Stimulated activated CD8-positive, alpha-beta memory T cell treated with anti-CD3 and anti-CD28 coated beads, Interleukin-4, amount 100 ng/mL, for 4 hours (primary cell): ENCODE measurements at regions not wholly inside any gene's neighbourhood (a gene's known extent, or its start where the extent isn't known, plus 50 kb on each side); places are given as distances from the start of the nearest gene placed in this dataset.

ENCODE experiments used
- DNase-seq, 2 donors: peaks; one replicate each; pipeline ENCODE4 v3.0.0-alpha.2; 2020; ENCODE audit warnings: low read depth in 2 of 2, low spot score in 1 of 2

- no peak for DNase-seq
Observed at GRCh38 chr4:14812101-14812500, 190.2 kb upstream of the CPEB2 start.

DNA sequence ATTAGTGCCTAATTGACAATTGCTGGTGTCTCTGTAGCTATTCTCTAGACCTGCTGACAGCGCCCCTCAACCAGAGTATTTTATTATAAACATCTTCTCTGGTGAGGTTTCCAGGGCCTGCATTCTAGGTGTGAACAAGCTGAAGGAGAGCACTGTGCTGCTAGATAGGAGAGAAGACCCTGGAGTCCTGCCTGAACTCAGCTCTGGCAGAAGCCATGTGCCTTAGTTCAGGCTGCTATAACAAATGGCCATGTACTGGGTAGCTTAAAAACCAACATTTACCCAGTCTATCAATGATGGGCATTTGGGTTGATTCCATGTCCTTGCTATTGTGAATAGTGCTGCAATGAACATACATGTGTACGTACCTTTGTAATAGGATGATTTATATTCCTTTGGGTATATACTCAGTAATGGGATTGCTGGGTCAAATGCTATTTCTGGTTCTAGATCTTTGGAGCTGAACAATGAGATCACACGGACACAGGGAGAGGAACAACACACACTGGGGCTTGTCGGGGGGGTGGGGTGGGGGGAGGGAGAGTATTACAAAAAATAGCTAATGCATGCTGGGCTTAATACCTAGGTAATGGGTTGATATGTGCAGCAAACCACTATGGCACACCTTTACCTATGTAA, 185.5 kb upstream of the CPEB2 start:
- no peak for DNase-seq

DNA sequence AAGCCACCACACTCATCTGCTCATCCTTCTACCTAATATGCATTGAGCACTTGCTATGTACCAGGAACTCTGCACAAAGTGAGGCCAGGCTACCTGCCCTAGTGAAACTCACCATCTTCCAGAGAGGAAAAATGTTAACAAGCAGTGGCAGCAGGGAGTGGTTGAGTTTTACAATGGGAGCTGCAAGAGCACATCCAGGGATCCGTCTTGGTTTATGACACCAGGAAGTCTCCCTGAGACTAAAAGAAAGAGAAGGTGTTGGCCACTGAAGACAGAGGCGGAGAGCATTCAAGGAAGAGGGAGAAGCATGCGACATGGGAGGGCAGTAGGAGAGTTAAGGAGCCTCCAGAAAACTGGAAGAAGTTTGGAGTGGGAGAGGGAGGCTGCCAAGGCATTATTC, 178.1 kb upstream of the CPEB2 start:
- DNase-seq: no peak

- DNase-seq: no peak
Observed at GRCh38 chr4:14827111-14827510, 175.2 kb upstream of the CPEB2 start.

DNA sequence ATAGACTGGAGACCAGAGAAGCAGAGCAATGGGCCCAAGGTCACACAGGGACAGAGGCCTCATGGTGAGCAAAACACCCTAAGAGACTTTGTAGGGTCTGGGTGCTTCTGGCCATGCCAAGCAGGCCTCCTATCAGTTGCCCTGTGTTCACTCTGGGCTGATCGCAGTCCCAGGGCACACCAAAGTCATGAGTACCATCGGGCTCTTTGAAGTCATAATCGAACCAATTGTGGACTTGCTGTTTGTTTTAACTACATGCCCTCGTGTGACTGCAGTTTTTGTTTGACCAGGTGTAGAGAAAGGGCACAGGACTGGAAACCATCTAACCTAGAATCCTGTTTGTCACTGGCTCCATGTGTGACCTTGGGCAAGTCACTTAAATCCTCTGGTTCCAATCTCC, 172.5 kb upstream of the CPEB2 start:
- no peak for DNase-seq

DNA sequence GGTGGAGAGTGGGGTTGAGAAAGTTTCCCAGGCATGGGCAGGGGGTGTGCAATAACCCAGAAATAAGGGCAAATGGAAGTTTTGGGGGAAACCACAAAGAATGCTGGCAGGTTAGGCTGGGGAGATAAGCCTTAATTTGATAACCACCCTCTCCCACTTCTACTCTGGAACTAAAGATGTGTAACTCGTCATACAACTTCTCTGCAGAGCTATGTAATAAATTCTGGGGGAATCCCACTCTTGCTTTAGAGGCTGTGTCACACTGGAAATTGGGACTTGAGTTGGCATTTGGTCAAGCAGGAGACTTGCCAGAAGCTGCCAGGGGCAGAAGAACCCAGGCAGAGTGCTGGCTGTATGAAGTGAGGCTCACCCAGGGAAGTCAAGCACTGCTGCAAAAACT, 170.9 kb upstream of the CPEB2 start:
- no peak for DNase-seq

DNA sequence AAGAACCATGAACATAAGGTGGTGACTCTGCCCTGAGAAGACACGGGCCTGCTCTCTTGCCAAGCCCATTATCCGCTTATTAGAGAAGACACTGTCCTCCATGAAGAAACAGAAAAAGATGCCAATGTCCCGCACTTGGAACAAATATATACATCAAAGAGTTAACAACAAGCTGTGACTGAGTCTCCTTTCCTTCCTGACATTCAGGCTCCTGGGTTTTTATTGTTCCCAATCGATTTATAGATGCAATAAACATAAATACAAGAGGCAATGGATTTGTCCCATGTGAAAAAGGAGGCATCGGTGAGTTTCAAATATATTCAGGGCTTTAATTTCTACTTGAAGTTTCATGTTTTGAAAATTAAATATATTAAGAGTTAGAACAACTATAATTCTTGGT, 169.2 kb upstream of the CPEB2 start:
- DNase-seq: no peak

- no peak for DNase-seq
Observed at GRCh38 chr4:14834382-14834781, 167.9 kb upstream of the CPEB2 start.

- no peak for DNase-seq
Observed at GRCh38 chr4:14835288-14835687, 167.0 kb upstream of the CPEB2 start.

DNA sequence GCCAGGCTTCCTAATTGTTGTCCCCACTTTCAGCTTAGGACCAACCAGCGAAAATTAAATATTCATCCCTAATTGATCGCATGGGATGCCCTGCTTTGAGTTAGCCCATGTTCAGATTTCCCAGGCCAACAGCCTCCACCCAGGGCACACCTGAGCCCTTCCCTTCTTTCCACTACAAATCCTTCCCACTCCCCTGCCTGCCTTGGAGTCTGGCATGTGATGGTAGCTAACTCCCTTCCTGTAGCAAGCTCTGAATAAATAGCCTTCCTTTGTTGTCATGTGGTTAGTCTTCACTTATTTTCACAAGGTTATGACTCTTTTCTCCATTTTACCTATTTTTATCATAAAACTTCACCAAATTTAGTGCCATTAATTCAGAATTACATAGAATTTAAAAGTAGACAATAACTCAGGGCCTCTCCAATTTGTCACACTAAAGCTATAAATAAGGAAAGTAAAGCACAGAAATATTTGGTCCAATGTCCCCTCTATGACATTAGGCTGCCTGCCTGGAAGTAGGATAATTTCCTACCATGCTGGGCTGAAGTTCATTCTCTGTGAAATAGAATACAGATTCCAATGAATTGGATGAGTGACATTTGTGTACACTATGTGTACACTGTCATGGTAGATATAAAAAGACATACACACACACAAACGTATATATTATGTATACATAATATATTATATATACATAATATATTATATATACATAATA, 166.4 kb upstream of the CPEB2 start:
- DNase-seq: no peak

GRCh38 chr4:14837860-14838259, 164.4 kb upstream of the CPEB2 start:
- DNase-seq: no peak

DNA sequence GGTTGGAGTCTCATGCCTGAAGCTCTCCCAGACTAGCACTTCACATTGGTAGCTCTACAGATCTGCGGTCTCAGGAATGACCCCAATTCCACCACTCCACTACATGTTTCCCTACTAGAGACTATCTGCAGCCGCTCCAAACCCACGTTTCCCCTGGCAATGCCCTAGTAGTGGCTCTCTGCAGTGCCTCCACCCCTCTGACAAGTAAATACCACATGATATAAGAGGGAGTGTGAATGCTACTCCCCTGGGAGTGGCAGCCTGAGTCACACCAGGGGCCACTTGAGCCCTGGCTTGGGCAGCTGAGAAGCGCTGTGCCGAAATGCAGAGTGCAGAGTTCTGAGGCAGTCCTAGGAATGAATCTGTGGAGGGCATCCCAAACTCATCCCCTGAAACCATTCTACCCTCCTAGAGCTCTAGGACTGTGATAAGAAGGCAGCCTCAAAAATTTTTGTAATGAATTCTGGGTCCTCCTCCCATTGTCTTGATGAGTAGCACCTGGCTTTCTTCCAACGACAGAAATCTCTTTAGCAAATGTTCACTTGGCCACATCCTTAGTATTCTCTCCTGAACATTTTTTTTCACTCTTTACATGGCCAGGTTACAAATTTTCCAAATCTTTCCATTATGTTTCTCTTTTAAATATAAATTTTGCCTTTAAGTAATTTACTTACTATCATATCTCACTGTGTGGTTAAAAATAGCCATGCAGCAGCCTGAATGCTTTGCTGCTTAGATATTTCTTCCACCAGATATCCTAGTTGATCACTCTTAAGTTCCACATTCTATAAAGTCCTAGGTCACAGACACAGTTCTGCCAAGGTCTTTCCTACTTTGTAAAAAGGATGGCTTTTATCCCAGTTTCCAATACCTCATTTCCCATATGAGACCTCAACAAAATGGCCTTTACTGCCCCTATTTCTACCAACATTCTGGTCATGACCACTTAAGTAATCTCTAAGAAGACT, 160.2 kb upstream of the CPEB2 start:
- DNase-seq: no peak

DNA sequence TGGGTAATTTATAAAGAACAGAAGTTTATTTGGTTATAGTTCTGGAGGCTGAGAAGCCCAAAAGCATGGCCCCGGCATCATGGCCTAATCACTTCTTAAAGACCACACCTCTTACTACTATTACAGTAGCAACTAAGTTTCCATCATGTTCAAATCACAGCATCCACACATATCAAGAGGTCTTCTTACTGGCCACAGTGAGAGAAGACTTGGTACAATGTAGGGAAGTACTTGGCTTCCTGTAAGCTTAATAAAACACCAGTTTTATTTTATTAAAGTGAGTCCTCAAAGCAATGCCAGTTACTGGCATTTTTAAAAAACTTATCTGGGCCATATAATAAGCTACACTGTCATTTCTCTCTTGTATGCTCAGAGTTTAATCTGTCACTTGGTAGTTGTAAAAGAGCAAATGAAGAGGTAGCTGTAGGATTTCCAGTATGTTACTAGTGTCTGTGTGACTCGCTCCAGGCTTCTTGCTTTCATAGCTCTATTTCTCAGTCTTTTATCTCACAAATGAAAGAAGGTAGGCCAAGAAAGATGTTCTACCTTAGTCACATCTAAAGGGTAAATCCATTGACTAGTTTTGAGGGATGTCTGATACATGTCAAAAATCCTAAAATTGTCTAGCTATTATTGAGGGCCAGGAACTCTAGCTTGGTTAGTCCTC, 159.2 kb upstream of the CPEB2 start:
- DNase-seq: no peak

DNA sequence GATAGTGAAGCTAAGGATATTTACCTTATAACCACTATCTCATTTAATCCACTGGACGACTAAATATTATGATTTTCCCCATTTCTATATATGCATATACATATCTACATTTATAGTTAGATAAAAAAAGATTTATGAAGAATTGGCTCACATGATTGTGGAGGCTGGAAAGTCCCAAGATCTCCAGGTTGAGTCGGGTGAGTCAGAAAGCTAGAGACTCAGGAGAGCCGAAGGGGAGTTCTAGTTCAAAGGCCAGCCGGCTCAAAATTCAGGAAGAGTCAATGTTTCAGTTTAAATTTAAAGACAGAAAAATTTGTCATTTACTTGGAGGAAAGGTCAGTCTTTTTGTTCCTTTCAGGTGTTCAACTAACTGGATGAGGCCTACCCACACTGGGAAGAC, 158.2 kb upstream of the CPEB2 start:
- DNase-seq: no peak

GRCh38 chr4:14848229-14848628, 154.1 kb upstream of the CPEB2 start:
- DNase-seq: no peak

GRCh38 chr4:14850455-14851097, 151.7 kb upstream of the CPEB2 start:
- DNase-seq: no peak

DNA sequence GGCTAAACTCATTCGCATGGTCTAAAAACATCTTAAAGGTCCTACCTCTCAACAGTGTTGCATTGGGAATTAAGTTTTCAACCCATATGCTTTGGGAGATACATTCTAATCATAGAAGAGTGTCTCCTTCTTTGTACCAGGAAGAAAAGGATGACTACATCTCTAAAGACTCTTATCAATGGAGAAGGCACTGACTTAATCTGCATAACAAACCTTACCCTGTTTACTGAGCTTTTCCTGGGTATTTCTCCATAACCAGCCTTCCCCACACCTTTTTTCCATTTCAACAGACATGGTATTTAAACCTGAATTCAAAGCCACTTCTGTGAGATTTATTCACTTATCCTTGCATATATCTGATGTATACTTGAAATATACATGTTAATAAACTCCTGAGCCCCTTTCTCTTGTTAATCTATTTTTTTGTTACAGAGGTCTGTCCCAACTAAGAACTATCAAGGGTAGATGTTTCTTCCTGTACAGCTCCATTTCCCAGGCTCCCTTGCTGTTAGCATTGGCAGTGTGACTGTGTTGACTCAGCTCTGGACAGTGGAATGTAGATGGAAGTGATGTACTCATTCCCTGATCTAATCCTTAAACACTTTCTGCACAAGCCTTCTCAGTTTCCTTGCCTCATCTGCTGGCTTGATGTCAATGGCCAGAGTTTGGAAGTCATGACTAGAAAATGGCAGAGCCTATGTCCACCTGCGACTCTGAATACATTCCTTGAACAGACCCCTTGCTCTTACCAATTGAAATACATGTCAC, 148.9 kb upstream of the CPEB2 start:
- no peak for DNase-seq

DNA sequence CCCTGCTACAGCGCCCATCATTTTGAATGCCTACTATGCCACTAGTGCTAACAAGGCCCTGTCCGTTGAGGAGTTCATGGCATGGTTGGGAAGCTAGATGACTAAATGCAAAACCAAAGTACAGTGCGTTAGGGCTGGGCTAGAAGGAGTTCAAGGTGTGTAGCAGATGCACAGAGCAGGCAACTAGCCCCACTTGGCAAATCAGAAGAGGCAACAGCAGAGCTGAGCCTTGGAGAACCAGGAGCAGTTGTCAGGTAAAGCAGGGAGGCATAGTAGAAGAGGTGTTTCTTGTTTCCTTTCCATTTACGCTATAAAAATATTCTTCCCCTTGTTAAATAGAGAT, 146.6 kb upstream of the CPEB2 start:
- no peak for DNase-seq

DNA sequence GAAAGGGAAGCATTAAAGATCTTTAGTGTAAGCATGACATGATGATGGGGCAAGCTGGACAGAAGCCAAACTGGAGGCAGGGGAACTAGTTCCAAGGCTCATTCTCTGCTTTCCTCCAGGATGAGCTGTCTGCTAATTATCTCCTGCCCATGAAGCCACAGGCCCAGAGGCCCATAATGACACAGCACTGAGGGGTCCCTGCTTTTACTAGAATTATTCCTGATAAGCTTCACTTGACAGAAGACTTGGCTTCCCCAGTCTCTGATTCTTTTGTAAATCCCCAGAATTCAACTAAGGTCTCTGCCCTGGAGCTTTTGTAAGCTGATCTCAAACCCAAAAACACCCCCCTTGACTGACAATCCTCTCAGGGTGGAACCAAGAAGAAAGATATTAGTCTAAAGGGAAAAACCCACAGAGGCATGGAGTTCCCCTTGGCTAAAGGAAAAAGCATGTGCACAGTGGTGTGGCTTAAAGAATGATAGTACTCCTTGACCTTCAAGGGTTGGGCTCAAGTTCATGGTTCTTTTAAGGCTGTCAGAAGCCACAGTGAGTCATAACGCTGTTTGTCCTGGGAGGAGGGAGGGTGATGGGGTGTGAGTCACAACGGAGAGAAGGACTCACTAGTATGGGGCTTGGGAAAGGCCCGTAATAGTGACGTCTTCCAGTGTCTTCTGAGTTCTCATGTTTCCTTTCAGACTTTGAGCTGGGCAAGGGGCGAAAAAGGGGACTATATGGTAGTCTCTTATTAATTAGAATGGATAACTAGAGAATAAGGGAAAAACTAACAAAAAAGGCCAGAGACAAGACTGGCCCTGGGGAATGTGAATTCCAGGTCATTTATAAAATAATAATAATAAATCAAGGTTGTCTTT, 146.0 kb upstream of the CPEB2 start:
- DNase-seq: peak in 1 of 2 donors; percentile 9

GRCh38 chr4:14856934-14857235, 145.4 kb upstream of the CPEB2 start:
- no peak for DNase-seq
